ENCODE measurements at regions not wholly inside any gene's neighbourhood (a gene's known extent, or its start where the extent isn't known, plus 50 kb on each side); places are given as distances from the start of the nearest gene placed in this dataset.

GRCh38 chr4:60737858-60738257 is 462.3 kb upstream of the ADGRL3 start:
- no peak for TF ChIP-seq CTCF (IDR thresholded peaks at IDR 0.05; ENCODE audit: poor library complexity)
- TF ChIP-seq EZH2 (IDR thresholded peaks at IDR 0.05; ENCODE audit: borderline replicate concordance): no peak
- TF ChIP-seq EZH2phosphoT487 (IDR thresholded peaks at IDR 0.05; ENCODE audit: low read depth, severe bottlenecking, unreplicated experiment): no peak

All from hepatocyte (in vitro differentiated cells).